IMR-90 (cell line): ENCODE measurements at regions not wholly inside any gene's neighbourhood (a gene's known extent, or its start where the extent isn't known, plus 50 kb on each side); places are given as distances from the start of the nearest gene placed in this dataset.

ENCODE experiments used
- ATAC-seq: fragments of 200-7000 bp; cut with Tn5 transposase; 2 replicates; pipeline ENCODE4 v1.9.1; 2020; ENCODE audit warnings: low read depth, mild to moderate bottlenecking, moderate library complexity
- BruUV-seq: library from RNA; stranded (reverse); fragments of 400-500 nt; replicated peaks from 2 replicates; lab custom pipeline; 2021; lab: Mats Ljungman, UMichigan
- CTCF ChIA-PET: fragments of 300-600 bp; formaldehyde crosslinking; extraction: SDS; loops from one replicate; lab custom pipeline; 2021; ENCODE audit warnings: antibody characterized with exemption; lab: Yijun Ruan, JAX
- POLR2A ChIA-PET: fragments of 300-600 bp; sonication (Branson Sonifier 250); formaldehyde crosslinking; loops from one replicate; lab custom pipeline; 2022; ENCODE audit warnings: antibody characterized with exemption; ENCODE audit not compliant: unreplicated experiment; lab: Charles Lee
- DNase-seq: peaks from one replicate; pipeline ENCODE4 v3.0.0; 2013
- H2AFZ ChIP-seq: replicated peaks from 2 replicates; pipeline ENCODE3; 2013; ENCODE audit warnings: low read length, mild to moderate bottlenecking; ENCODE audit not compliant: poor library complexity
- H2AK5ac ChIP-seq: 2 replicates; pipeline ENCODE4 v1.6.1; 2013; ENCODE audit warnings: low read depth, low read length, inconsistent platforms
- H2AK9ac ChIP-seq: replicated peaks from 2 replicates; pipeline ENCODE3; 2013; ENCODE audit warnings: mild to moderate bottlenecking, low read depth, low read length, moderate library complexity; ENCODE audit not compliant: poor library complexity
- H2BK120ac ChIP-seq: 2 replicates; pipeline ENCODE4 v1.6.1; 2013; ENCODE audit warnings: low read depth, low read length, inconsistent platforms
- H2BK15ac ChIP-seq: 3 replicates; pipeline ENCODE4 v1.6.1; 2013; ENCODE audit warnings: low read depth, low read length, inconsistent platforms
- H2BK20ac ChIP-seq: 2 replicates; pipeline ENCODE4 v1.6.1; 2013; ENCODE audit warnings: low read depth, mild to moderate bottlenecking, inconsistent platforms, low read length, moderate library complexity
- H2BK5ac ChIP-seq: 2 replicates; pipeline ENCODE4 v1.6.1; 2013; ENCODE audit warnings: mild to moderate bottlenecking, low read depth, low read length, inconsistent platforms; ENCODE audit not compliant: poor library complexity, severe bottlenecking
- H3K14ac ChIP-seq: replicated peaks from 2 replicates; pipeline ENCODE4 v1.6.1; 2013; ENCODE audit warnings: low read depth, low read length, inconsistent platforms
- H3K18ac ChIP-seq: 2 replicates; pipeline ENCODE4 v1.6.1; 2013; ENCODE audit warnings: low read depth, low read length, control low read depth
- H3K23ac ChIP-seq: 2 replicates; pipeline ENCODE4 v1.6.1; 2013; ENCODE audit warnings: low read depth, low read length, inconsistent platforms
- H3K27ac ChIP-seq: 2 replicates; pipeline ENCODE4 v1.5.1; 2013; ENCODE audit warnings: mild to moderate bottlenecking, control low read depth, low read length; ENCODE audit not compliant: insufficient read depth
- H3K27me3 ChIP-seq: 2 replicates; pipeline ENCODE4 v1.6.1; 2013; ENCODE audit warnings: low read length; ENCODE audit not compliant: control insufficient read depth, insufficient read depth
- H3K36me3 ChIP-seq: 2 replicates; pipeline ENCODE4 v1.6.1; 2013; ENCODE audit warnings: low read length, mixed read lengths; ENCODE audit not compliant: control insufficient read depth, insufficient read depth
- H3K4ac ChIP-seq: 2 replicates; pipeline ENCODE4 v1.6.1; 2013; ENCODE audit warnings: low read depth, low read length, inconsistent platforms
- H3K4me1 ChIP-seq: 2 replicates; pipeline ENCODE4 v1.6.1; 2013; ENCODE audit warnings: low read length, mixed read lengths; ENCODE audit not compliant: control insufficient read depth, insufficient read depth
- H3K4me2 ChIP-seq: 2 replicates; pipeline ENCODE4 v1.6.1; 2013; ENCODE audit warnings: low read depth, mild to moderate bottlenecking, control low read depth, low read length, moderate library complexity
- H3K4me3 ChIP-seq: 2 replicates; pipeline ENCODE4 v1.5.1; 2013; ENCODE audit warnings: low read depth, mild to moderate bottlenecking, control low read depth, low read length, moderate library complexity; ENCODE audit not compliant: insufficient read depth
- H3K56ac ChIP-seq: 2 replicates; pipeline ENCODE4 v1.6.1; 2013; ENCODE audit warnings: low read length, inconsistent platforms; ENCODE audit not compliant: insufficient read depth; ENCODE audit errors: extremely low read depth
- H3K79me1 ChIP-seq, 2 experiments: 2 replicates each; pipeline ENCODE4 v1.6.1; 2013; ENCODE audit warnings: low read length in 2 of 2, inconsistent platforms in 1 of 2, low read depth in 1 of 2
- H3K9ac ChIP-seq: 2 replicates; pipeline ENCODE4 v1.6.1; 2013; ENCODE audit warnings: low read depth, low read length, control low read depth
- H3K9me1 ChIP-seq: 2 replicates; pipeline ENCODE4 v1.6.1; 2013; ENCODE audit warnings: low read length, inconsistent platforms; ENCODE audit not compliant: insufficient read depth
- H3K9me3 ChIP-seq: 2 replicates; pipeline ENCODE4 v1.6.1; 2013; ENCODE audit warnings: low read length; ENCODE audit not compliant: control insufficient read depth, insufficient read depth
- H4K20me1 ChIP-seq: 2 replicates; pipeline ENCODE4 v1.6.1; 2013; ENCODE audit warnings: low read length, inconsistent platforms; ENCODE audit not compliant: insufficient read depth
- H4K5ac ChIP-seq: 2 replicates; pipeline ENCODE4 v1.6.1; 2013; ENCODE audit warnings: mild to moderate bottlenecking, low read depth, low read length, control low read depth
- H4K8ac ChIP-seq, 2 experiments: 2 replicates each; pipeline ENCODE4 v1.6.1; 2013; ENCODE audit warnings: low read depth in 2 of 2, low read length in 2 of 2, control low read depth in 1 of 2, inconsistent platforms in 1 of 2
- H4K91ac ChIP-seq: 2 replicates; pipeline ENCODE4 v1.6.1; 2013; ENCODE audit warnings: low read depth, low read length, inconsistent platforms; ENCODE audit not compliant: insufficient read depth
- CEBPB ChIP-seq: IDR thresholded peaks from 2 replicates; pipeline ENCODE4 v1.6.1; 2012; ENCODE audit warnings: low read depth, low read length, improper control_type of control experiment
- MAZ ChIP-seq: IDR thresholded peaks from 2 replicates; pipeline ENCODE4 v1.6.1; 2012; ENCODE audit warnings: low read depth, mild to moderate bottlenecking, low read length, improper control_type of control experiment, moderate library complexity, borderline replicate concordance
- POLR2A ChIP-seq: IDR thresholded peaks from 2 replicates; pipeline ENCODE4 v1.6.1; 2012; ENCODE audit warnings: mild to moderate bottlenecking, low read depth, low read length
- RFX5 ChIP-seq: IDR thresholded peaks from 2 replicates; pipeline ENCODE4 v1.8.0; 2012; ENCODE audit warnings: low read depth, mild to moderate bottlenecking, low read length, moderate library complexity
- SMC3 ChIP-seq: fragments of 150-350 bp; IDR thresholded peaks from 2 replicates; pipeline ENCODE4 v1.6.1; 2016; ENCODE audit warnings: low read depth, mild to moderate bottlenecking, antibody characterized with exemption, low read length, moderate library complexity
- WGBS, 2 experiments: methylation state at CpG; one replicate each; pipeline versions ENCODE4 v1.1.5 to v1.1.7; 2013; ENCODE audit warnings: missing lambda C conversion rate in 2 of 2; ENCODE audit not compliant: insufficient read length in 1 of 2; ENCODE audit errors: extremely low coverage in 2 of 2; 5-methylcytosine and 5-hydroxymethylcytosine counted together
- dilution Hi-C: fragments of 300-500 bp; cut with HindIII; formaldehyde crosslinking; loops from one replicate; pipeline ENCODE4 v1.14.3; 2018; ENCODE audit warnings: low sequenced_read_pairs; ENCODE audit not compliant: unreplicated experiment
- in situ Hi-C: fragments of 300-500 bp; cut with MboI; formaldehyde crosslinking; loops from 3 replicates; pipeline ENCODE4 v1.14.3; 2019; ENCODE audit warnings: low sequenced_read_pairs, inconsistent platforms, mixed read lengths
- intact Hi-C: fragments of 100-400 bp; cut with micrococcal nuclease; formaldehyde crosslinking; loops from 2 replicates; pipeline ENCODE4 v1.10.0; 2022
- TF ChIP-seq, protein P1 (sequence below): fragments of 150-350 bp; IDR thresholded peaks from 2 replicates; pipeline ENCODE4 v1.6.1; 2017; ENCODE audit warnings: mild to moderate bottlenecking, antibody characterized with exemption, low read length, low read depth

DNA sequence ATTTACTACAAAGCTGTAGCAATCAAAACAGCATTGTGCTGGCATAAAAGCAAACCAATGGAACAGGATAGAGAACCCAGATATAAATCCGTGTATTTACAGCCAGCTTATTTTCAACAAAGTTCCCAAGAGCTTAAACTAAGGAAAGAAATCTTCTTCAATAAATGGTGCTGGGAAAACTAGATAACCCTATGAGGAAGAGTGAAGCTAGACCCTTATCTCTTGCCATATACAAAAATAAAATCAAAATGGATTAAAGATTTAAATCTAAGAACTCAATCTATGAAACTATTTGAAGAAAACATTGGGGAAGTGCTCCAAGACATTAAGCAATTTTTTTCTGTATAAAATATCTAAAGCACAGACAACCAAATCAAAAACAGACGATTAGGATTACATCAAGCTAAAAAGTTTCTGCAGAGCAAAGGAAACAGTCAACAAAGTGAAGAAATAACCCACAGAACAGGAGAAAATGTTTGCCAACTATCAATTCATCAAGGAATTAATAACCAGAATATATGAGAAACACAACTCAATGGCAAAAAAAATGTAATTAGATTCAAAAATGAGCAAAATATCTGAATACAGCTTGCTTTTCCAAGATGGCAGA lies 480.7 kb downstream of the LMO7 start:
- Histone ChIP-seq H4K5ac (no peak overlapping the region), H3K27ac (no peak overlapping the region), H3K23ac (no peak overlapping the region), H2BK120ac (no peak overlapping the region), H2BK15ac (no peak overlapping the region), H4K91ac (no peak overlapping the region), H3K18ac (no peak overlapping the region), H3K79me1 (no peaks in the 10 kb centered on the region), H3K9ac (no peak overlapping the region), H3K4me3 (no peak overlapping the region), H2AK5ac (no peak overlapping the region), H2BK20ac (no peak overlapping the region), H4K8ac (no peak overlapping the region), H3K14ac (no peak overlapping the region), H3K56ac (no peak overlapping the region), H3K4ac (no peak overlapping the region), H3K4me2 (no peak overlapping the region), H2BK5ac (no peak overlapping the region), H3K27me3 (no peaks in the 10 kb centered on the region), H3K4me1 (no peaks in the 10 kb centered on the region), H3K36me3 (no peaks in the 10 kb centered on the region), H2AFZ (no peak overlapping the region), H2AK9ac (no peak overlapping the region), H3K9me3 (no peaks in the 10 kb centered on the region), H3K9me1 (no peaks in the 10 kb centered on the region), H4K20me1 (no peaks in the 10 kb centered on the region)
- intact Hi-C loops, result no loop called here
- no TSS peak for BruUV-seq
- CTCF ChIA-PET, result no interaction called here
- in situ Hi-C loops, result no loop called here
- DNase-seq (no peak), ATAC-seq (no peak)
- POLR2A ChIA-PET, result no interaction called here
- WGBS, 2 experiments, result no CpG with 5 or more reads among the region's 2 CpGs
- dilution Hi-C loops, result no loop called here
- no peak for TF ChIP-seq MAZ
- TF ChIP-seq, protein P1, sequence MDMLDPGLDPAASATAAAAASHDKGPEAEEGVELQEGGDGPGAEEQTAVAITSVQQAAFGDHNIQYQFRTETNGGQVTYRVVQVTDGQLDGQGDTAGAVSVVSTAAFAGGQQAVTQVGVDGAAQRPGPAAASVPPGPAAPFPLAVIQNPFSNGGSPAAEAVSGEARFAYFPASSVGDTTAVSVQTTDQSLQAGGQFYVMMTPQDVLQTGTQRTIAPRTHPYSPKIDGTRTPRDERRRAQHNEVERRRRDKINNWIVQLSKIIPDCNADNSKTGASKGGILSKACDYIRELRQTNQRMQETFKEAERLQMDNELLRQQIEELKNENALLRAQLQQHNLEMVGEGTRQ, result no peak
- no peak for TF ChIP-seq SMC3
- no peak for TF ChIP-seq CEBPB
- no peak for TF ChIP-seq POLR2A
- no peak for TF ChIP-seq RFX5
